Jurkat, Clone E6-1 (cell line): ENCODE measurements at regions not wholly inside any gene's neighbourhood (a gene's known extent, or its start where the extent isn't known, plus 50 kb on each side); places are given as distances from the start of the nearest gene placed in this dataset.
A peak's percentile ranks its signal among the peaks of the same experiment; 100 is the strongest.

ENCODE experiments used
- DNase-seq: peaks from one replicate; pipeline ENCODE4 v3.0.0-alpha.2; 2011; ENCODE audit warnings: low read depth, low spot score
- H3K4me3 ChIP-seq: 2 replicates; pipeline ENCODE4 v1.5.1; 2011; ENCODE audit warnings: mild to moderate bottlenecking, low read length, control low read depth, moderate library complexity

DNA sequence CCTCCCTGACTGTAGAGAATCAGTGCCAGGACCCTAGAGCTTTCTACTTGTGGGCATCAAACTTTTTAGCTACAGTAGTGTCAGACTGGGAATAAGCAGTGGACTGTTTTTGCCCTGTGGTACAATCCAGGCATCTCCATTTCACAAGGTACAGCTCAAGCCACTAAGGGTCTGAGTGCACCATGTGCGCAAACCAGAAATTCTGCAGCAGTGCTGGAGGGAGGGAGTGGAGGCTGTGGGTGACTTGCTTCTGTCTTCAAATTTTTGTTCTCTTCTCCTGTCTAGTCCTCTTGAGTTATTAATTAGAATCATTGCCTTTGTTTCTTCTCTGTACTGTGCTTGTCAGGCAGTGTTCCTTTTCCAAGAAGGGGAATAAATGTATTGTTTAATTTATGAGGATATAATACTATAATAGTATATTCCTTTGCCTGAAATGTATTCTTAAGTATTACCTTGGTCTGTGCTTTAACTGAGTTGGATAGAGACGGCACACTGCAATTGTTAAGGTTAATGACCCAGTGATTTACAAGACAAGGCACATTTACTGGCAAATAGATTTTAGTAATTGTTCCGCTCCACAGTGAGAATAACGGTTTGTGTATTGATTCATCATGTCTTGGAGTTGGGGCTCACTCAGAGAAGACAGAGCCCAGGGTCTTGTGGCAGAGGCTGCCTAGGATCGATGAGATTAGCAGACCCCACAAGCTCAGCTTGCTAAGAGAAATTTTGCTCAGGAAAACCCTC, 390.6 kb upstream of the CFAP20DC start:
- no peak for DNase-seq
- no peak overlapping the region for H3K4me3 ChIP-seq

DNA sequence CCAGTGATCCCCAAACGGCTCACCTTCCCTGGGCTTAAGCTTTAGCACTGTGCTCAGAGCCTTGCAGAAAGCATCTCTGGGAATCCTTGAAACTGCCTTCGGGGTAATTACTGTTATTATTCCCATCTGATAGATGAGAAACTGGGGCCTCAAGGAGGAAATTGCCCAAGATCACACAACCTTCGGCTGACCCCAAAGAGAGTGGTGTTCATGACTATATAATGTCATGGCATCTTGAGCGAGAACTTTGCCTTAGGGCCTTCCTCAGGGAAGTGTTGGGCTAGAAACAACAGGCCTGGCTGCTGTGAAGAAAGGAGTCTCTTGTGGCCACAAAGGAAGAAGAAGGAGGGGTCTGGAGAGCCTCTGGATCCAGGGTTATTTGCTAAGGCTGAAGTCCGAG, 388.7 kb upstream of the CFAP20DC start:
- H3K4me3 ChIP-seq = no peak overlapping the region
- DNase-seq = no peak

- no peak for DNase-seq
- no peak overlapping the region for H3K4me3 ChIP-seq
These were observed 386.5 kb upstream of the CFAP20DC start for GRCh38 chr3:59436164-59436958.

DNA sequence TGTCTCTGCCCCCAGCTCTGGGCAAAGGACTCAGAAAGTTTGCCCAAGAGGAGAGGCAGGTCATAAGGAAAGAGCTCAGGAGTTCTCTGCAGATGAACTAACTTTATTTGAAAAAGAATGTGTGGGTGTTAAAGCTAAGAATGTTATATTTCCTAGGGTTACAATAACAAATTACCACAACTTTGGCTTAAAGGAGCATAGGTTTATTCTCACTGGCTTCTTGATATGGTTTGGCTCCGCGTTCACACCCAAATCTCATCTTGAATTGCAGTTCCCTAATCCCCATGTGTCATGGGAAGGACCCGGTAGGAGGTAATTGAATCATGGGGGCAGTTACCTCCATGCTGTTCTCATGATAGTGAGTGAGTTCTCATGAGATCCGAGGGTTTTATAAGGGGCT, 383.7 kb upstream of the CFAP20DC start:
- H3K4me3 ChIP-seq = no peak overlapping the region
- DNase-seq = no peak

DNA sequence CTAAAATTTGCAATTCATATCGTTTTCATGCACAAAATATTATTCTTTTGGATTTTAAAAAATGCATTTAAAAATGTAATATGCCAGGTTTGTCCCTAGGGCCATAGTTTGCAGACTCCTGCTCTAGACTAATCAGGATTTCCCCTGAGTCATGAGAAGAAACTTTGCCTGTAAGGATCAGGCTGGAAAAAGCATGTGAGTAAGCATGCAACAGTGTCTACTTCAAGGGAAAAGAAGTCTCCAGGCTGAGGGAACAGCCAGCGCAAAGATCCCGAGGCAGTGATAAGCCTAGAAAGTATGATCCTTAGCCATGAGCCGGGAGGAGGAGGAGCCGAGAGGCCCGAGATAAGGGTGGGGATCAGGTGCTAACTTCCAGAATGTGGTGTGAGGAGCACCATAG, 382.8 kb upstream of the CFAP20DC start:
- DNase-seq = no peak
- no peak overlapping the region for H3K4me3 ChIP-seq

- H3K4me3 ChIP-seq = no peak overlapping the region
- no peak for DNase-seq
These were observed 380.5 kb upstream of the CFAP20DC start for GRCh38 chr3:59430341-59430740.

- DNase-seq = no peak
- no peak overlapping the region for H3K4me3 ChIP-seq
These were observed 379.4 kb upstream of the CFAP20DC start for GRCh38 chr3:59429198-59429597.

GRCh38 chr3:59426821-59427565, 377.2 kb upstream of the CFAP20DC start:
- DNase-seq = no peak
- no peak overlapping the region for H3K4me3 ChIP-seq

DNA sequence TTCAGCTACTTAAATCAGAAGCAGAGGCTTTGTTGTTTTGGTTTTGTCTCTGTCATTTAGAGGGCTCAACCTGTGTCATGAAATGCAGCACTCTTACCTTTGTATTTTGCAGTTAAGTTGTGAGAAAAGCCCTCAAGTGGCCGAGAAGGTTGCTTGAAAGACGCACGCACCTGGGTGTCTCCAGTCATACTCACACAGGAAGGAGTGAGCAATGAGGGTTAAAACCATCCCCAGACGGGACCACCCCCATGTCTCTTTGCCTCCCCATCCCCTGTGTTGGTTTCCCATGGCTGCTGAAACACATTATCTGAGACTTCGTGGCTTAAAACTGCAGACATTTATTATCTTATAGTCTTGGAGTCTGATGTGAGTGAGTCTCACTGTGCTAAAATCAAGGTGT, 376.1 kb upstream of the CFAP20DC start:
- peak; percentile 52 for DNase-seq
- H3K4me3 ChIP-seq = no peak overlapping the region

DNA sequence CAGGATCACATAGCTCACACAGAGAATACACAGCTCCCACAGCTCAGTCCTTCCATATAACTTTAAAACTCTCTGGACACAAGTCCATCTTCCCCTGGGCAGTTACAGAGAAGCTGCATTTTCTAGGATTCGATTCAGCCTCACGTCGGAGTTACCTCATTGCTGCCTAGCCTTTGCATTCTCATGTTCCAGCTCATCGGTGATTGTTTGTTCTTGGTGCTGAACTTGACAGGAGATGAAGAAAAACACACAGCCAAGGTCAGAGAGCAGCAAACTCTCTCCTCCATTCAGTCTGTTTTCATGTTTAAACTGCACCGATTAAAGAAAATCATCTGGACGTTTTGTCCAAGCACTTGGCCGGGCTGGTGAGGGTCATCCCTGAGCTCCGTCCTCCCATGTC, 375.5 kb upstream of the CFAP20DC start:
- no peak for DNase-seq

GRCh38 chr3:59424268-59425010, 374.6 kb upstream of the CFAP20DC start:
- DNase-seq = no peak
- H3K4me3 ChIP-seq = no peak overlapping the region

More for the DNA sequence above, 375.5 kb upstream of the CFAP20DC start:
- no peak overlapping the region for H3K4me3 ChIP-seq

DNA sequence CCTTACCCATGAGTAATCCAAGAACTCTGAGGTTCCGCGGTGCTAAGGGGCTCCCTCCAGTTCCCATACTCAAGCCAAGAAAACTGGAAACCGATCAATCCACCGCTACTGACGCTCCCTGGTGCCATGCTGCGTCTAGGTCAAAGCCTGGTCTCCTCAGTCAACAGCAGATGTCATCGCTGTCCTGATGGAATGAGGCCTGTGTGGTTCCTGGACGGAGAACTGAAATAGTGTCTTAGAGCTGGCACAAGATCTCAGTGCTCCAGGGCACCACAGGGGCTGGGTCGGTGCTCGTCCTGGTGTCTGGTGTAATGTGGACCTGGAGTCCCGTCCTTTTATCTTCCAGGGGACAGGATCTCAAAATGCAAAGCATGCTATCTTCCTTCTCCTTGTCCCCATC, 373.9 kb upstream of the CFAP20DC start:
- no peak for DNase-seq

GRCh38 chr3:59422312-59422711, 372.5 kb upstream of the CFAP20DC start:
- DNase-seq = no peak
- no peak overlapping the region for H3K4me3 ChIP-seq

More for the DNA sequence above, 373.9 kb upstream of the CFAP20DC start:
- no peak overlapping the region for H3K4me3 ChIP-seq

DNA sequence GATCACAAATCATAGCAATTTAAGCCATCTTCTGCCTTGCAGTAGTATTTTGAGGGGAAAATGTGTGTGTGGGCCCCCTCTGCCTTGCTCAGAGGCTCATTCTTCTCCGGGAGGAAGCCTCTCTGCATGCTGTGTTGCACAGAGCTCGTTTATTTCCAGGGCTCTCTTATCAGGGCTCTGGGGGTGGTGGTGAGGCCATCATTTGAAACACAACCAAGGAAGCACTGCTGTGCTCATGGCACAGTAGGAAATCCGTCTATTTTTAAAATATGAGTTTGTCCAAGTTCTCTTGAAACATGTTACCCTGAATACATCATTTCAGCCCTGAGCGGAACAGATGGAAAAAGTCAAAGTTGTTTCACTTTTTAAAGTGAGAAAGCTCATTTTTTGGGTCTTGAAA, 369.0 kb upstream of the CFAP20DC start:
- DNase-seq = no peak
- no peak overlapping the region for H3K4me3 ChIP-seq

- no peak overlapping the region for H3K4me3 ChIP-seq
- DNase-seq = no peak
These were observed 362.7 kb upstream of the CFAP20DC start for GRCh38 chr3:59412516-59412915.

DNA sequence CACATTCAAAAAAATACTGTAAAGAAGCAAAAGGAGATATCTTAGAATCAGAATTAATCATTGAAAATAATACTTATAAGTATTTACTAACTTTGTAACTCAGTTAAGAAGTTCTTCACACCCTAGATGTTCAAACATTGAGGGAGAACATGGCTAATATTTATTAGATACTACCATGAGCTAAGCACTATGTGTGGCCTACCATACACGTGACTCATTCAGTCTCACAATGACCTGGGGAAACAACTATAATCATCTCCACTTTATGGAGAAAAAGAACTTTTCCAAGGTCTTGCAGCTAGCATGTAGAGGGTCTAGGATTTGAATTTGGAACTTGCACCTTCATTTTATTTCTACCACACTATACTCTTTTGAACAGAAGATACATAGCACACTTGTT, 361.9 kb upstream of the CFAP20DC start:
- no peak overlapping the region for H3K4me3 ChIP-seq
- no peak for DNase-seq

- no peak for DNase-seq
- H3K4me3 ChIP-seq = no peak overlapping the region
These were observed 361.4 kb upstream of the CFAP20DC start for GRCh38 chr3:59411186-59411585.

DNA sequence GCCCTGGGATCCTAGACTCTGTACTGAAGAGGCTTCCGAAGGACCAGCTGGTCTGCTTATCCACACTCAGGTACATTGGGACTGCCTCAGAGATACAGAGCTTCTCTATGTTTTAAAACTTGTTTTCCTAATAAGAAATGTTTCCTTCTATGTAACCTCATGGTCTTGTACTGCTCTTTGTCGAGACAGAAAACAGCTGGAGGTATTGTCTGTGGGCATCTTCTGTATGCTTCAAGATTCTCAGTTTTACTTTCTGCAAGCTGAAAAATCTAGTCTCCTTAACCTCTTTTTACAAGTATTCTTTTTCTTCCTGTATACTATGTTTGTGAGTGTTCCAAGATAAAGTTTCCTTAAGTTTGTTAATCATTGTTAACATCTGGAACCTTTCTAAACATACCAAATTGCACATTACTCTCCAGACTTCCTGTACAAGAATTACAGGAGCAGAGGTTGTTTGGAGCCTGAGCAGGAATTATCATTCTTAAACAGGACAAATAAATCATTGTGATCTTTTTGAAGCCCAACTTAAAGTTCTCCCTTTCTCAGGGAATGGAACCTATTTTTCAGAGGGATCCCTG, 358.3 kb upstream of the CFAP20DC start:
- no peak for DNase-seq

DNA sequence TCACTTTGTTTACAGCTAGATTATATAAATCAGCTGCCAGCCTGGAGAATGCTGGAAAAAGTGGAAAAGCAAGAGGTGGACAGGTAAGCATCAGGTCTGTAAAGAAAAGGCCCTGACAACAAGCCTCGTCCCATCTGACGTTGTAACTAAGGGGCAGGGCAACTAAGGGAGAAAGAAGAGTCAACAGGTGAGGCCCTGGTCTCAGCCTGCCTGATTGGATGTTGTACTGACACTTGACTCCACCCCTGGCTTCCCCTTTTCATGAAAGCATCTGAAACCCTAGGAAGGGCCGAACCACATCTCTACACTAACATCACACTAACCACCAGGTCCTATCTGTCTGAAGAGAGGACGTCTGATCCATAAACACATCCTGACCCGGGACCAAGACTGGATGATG, 357.6 kb upstream of the CFAP20DC start:
- DNase-seq = no peak
- H3K4me3 ChIP-seq = no peak overlapping the region

More for the DNA sequence above, 358.3 kb upstream of the CFAP20DC start:
- H3K4me3 ChIP-seq = no peak overlapping the region
